Liver (tissue), 7 donors: ENCODE measurements at regions not wholly inside any gene's neighbourhood (a gene's known extent, or its start where the extent isn't known, plus 50 kb on each side); places are given as distances from the start of the nearest gene placed in this dataset.
"Not testable (repeated sequence)": the region's sequence is repeated elsewhere in the genome, so short reads cannot be mapped to it uniquely, and the experiment has no call there.

Experiments
- DNase-seq: peaks from one replicate; pipeline ENCODE4 v3.0.0-alpha.2; 2017; ENCODE audit warnings: low spot score
- H3K27ac ChIP-seq, 2 donors: one replicate each; pipeline ENCODE4 v1.7.0; 2013; ENCODE audit warnings: inconsistent platforms in 2 of 2, low read length in 2 of 2, control low read depth in 1 of 2, low read depth in 1 of 2, mild to moderate bottlenecking in 1 of 2
- H3K27me3 ChIP-seq, 4 donors: one replicate each; pipeline versions ENCODE4 v1.6.1 to v1.7.0; 2013; ENCODE audit warnings: low read length in 3 of 4, inconsistent platforms in 1 of 4, mild to moderate bottlenecking in 1 of 4, moderate library complexity in 1 of 4; ENCODE audit not compliant: control insufficient read depth in 4 of 4, insufficient read depth in 4 of 4
- H3K36me3 ChIP-seq, 4 donors: one replicate each; pipeline versions ENCODE4 v1.6.1 to v1.7.0; 2013; ENCODE audit warnings: low read length in 3 of 4, mild to moderate bottlenecking in 3 of 4, low read depth in 1 of 4, moderate library complexity in 1 of 4; ENCODE audit not compliant: control insufficient read depth in 4 of 4, insufficient read depth in 3 of 4
- H3K4me1 ChIP-seq, 4 donors: one replicate each; pipeline versions ENCODE4 v1.6.1 to v1.7.0; 2013; ENCODE audit warnings: low read length in 3 of 4, mild to moderate bottlenecking in 3 of 4, moderate library complexity in 1 of 4; ENCODE audit not compliant: control insufficient read depth in 4 of 4, insufficient read depth in 4 of 4
- H3K4me3 ChIP-seq, 3 donors: one replicate each; pipeline versions ENCODE4 v1.6.1 to v1.7.0; 2013; ENCODE audit warnings: low read length in 3 of 3, control low read depth in 1 of 3, low read depth in 1 of 3, mild to moderate bottlenecking in 1 of 3
- H3K9ac ChIP-seq, 2 donors: one replicate each; pipeline ENCODE4 v1.7.0; 2013; ENCODE audit warnings: low read length in 2 of 2, mild to moderate bottlenecking in 2 of 2, moderate library complexity in 2 of 2, control low read depth in 1 of 2, low read depth in 1 of 2
- H3K9me3 ChIP-seq, 4 donors: one replicate each; pipeline versions ENCODE4 v1.6.1 to v1.7.0; 2013; ENCODE audit warnings: low read length in 3 of 4; ENCODE audit not compliant: control insufficient read depth in 4 of 4
- HNF4A ChIP-seq, 2 donors: conservative IDR thresholded peaks; 2 replicates each; pipeline ENCODE4 v1.6.1; 2016; ENCODE audit warnings: antibody characterized with exemption in 2 of 2, mild to moderate bottlenecking in 2 of 2
- NR2F2 ChIP-seq: IDR thresholded peaks from 2 replicates; pipeline ENCODE4 v1.6.1; 2016; ENCODE audit warnings: antibody characterized with exemption
- RAD21 ChIP-seq, 2 donors: IDR thresholded peaks; 2 replicates each; pipeline ENCODE4 v1.6.1; 2016; ENCODE audit warnings: antibody characterized with exemption in 2 of 2, mild to moderate bottlenecking in 2 of 2
- RXRA ChIP-seq, 2 donors: IDR thresholded peaks; 2 replicates each; pipeline ENCODE4 v1.6.1; 2017 to 2018; ENCODE audit warnings: antibody characterized with exemption in 2 of 2, mild to moderate bottlenecking in 1 of 2
- WGBS: extraction: QIAGEN DNeasy Blood & Tissue Kit; methylation state at CpG from one replicate; pipeline ENCODE4 v1.1.7; 2013; 5-methylcytosine and 5-hydroxymethylcytosine counted together
- donor health status: healthy.
- donor health status: healthy.
- donor health status: healthy.
- donor health status: healthy.

- H3K9me3 ChIP-seq, H3K9ac ChIP-seq, DNase-seq, H3K4me3 ChIP-seq, H3K36me3 ChIP-seq, H3K27ac ChIP-seq, H3K27me3 ChIP-seq, H3K4me1 ChIP-seq: not testable (repeated sequence)
- WGBS = 66% methylated on average over 7 of the region's 8 CpGs
- TF ChIP-seq RAD21 (IDR thresholded peaks at IDR 0.05) = peak in 1 of 2 donors; percentile 61
These were observed 362.4 kb downstream of the BCL2L11 start for GRCh38 chr2:111482987-111483679.

DNA sequence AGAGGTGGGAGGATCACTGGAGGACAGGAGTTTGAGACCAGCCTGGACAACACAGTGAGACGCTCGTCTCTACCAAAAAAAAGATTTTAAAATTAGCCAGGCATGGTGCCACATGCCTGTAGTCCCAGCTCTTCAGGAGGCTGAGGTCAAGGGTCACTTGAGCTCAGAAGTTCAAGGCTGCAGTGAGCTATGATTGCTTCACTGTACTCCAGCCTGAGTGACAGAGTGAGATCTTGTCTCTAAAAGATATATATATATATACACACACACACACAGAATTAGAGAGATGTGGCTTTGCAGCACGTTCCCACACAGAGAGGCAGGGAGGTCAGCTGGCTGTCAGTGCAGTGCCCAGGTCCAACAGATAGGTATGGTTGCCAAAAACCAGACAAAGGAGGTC lies 363.4 kb downstream of the BCL2L11 start:
- H3K4me1 ChIP-seq, H3K27me3 ChIP-seq, H3K9ac ChIP-seq, H3K9me3 ChIP-seq, H3K4me3 ChIP-seq, H3K27ac ChIP-seq, H3K36me3 ChIP-seq, DNase-seq: not testable (repeated sequence)
- TF ChIP-seq NR2F2 (peak; percentile 33), HNF4A (conservative IDR thresholded peaks at IDR 0.05) (peak; percentile 34 to 44), RXRA (IDR thresholded peaks at IDR 0.05) (peak; percentile 39 to 58)
- WGBS = 31% methylated on average over 1 of the region's 3 CpGs

DNA sequence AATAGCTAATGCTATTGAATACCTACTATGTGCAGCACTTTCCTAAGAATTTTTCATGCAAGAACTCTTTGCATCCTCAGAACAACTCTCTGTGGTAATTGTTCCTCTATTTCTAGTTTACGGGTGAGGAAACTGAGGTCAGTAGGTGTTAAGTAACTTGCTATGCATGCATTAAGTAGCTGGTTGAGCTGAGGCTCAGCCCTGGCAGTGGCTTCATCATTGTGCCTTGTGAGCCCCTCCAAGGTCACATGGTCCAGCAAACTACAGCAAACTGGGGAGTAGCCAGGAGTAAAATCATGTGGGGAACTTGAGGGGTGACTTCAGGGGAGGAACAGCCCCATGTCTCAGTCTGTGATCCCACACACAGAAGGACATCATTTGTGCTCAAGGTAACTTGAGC lies 365.2 kb downstream of the BCL2L11 start:
- DNase-seq, H3K27me3 ChIP-seq, H3K36me3 ChIP-seq, H3K9me3 ChIP-seq, H3K4me3 ChIP-seq, H3K9ac ChIP-seq, H3K27ac ChIP-seq, H3K4me1 ChIP-seq: not testable (repeated sequence)
- 79% methylated on average over 1 of the region's 1 CpG for WGBS

DNA sequence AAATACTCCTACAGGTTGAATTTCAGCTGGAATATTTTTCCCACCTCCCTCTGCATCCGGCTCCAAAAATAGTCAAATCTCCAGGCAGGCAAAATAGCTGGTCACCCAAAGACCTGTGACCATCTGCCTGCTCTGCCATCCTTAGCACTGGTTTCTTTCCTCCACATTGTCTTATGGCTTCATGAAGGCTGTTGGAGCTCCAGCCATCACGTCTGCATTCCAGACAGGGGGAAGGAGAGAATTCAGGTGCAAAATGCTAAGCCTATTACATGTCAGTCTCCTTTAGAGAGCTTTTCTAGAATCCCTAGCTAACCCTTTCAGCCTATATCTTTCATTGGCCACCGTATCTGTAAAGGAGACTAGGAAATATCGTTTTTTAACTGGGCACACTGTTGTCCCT lies 367.7 kb downstream of the BCL2L11 start:
- not testable (repeated sequence) for H3K27me3 ChIP-seq, H3K9me3 ChIP-seq, H3K4me1 ChIP-seq, H3K36me3 ChIP-seq, DNase-seq, H3K27ac ChIP-seq, H3K4me3 ChIP-seq, H3K9ac ChIP-seq
- 93% methylated on average over 4 of the region's 4 CpGs for WGBS

DNA sequence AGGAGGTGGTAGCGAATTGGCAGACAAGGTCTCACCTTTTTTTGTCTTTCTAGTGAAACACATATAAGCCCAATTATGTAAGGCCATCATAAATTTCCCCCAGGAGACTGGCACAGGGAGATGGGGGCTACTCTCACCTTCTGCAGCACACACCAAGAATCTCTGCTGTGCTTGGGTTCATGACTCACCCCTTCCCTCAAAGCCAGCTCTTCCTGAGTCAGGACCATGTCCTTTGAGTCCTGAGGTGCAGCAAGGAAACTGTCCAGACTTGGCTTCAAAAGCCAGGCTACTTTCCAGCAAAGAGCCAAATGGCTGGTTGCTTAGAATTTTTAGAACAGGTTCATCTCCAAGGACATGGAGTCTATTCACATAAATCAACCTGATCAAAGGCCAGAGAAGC lies 368.7 kb downstream of the BCL2L11 start:
- H3K9me3 ChIP-seq, DNase-seq, H3K9ac ChIP-seq, H3K27me3 ChIP-seq, H3K36me3 ChIP-seq, H3K4me1 ChIP-seq, H3K4me3 ChIP-seq, H3K27ac ChIP-seq: not testable (repeated sequence)
- WGBS = no CpG with 5 or more reads among the region's 1 CpG

GRCh38 chr2:111491181-111491580 lies 370.5 kb downstream of the BCL2L11 start:
- not testable (repeated sequence) for H3K27me3 ChIP-seq, H3K4me3 ChIP-seq, H3K36me3 ChIP-seq, H3K4me1 ChIP-seq, H3K9me3 ChIP-seq, H3K9ac ChIP-seq, DNase-seq, H3K27ac ChIP-seq
- whole genome bisulfite sequencing = no CpG with 5 or more reads among the region's 3 CpGs

DNA sequence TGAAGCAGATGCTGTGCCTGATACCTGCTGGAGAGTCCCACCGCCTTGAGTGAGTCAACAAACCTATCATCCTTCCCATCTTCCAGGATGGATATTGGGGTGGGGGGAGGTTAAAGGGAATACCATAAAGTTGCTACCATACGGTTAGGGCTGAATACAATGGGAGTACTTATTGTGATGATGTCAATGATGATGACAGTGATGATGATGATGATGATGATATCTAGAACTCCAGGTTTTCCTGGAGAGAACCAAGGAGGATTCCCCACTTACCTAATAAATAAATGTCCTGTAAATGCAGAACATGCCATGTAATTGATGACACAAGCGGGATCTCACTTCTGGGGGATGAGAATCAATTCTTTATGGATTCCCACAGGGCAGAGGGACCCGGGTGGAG lies 370.9 kb downstream of the BCL2L11 start:
- 91% methylated on average over 3 of the region's 4 CpGs for WGBS
- not testable (repeated sequence) for H3K9ac ChIP-seq, H3K4me3 ChIP-seq, DNase-seq, H3K27ac ChIP-seq, H3K36me3 ChIP-seq, H3K27me3 ChIP-seq, H3K4me1 ChIP-seq, H3K9me3 ChIP-seq

- H3K27ac ChIP-seq = peak overlapping the region in 1 of 2 donors; percentile 28
- H3K27me3 ChIP-seq, H3K4me3 ChIP-seq, H3K4me1 ChIP-seq, H3K9ac ChIP-seq, H3K9me3 ChIP-seq, H3K36me3 ChIP-seq, DNase-seq: not testable (repeated sequence)
- 74% methylated on average over 6 of the region's 20 CpGs for WGBS
These were observed 372.4 kb downstream of the BCL2L11 start for GRCh38 chr2:111492995-111493719.
